H1 (cell line): ENCODE measurements at regions not wholly inside any gene's neighbourhood (a gene's known extent, or its start where the extent isn't known, plus 50 kb on each side); places are given as distances from the start of the nearest gene placed in this dataset.

ENCODE experiments used
- HDAC6 ChIP-seq: IDR thresholded peaks from one replicate; pipeline ENCODE4 v1.7.1; 2012; ENCODE audit warnings: low read depth, mild to moderate bottlenecking, inconsistent platforms, low read length, moderate library complexity
- ZNF274 ChIP-seq: IDR thresholded peaks from 2 replicates; pipeline ENCODE4 v1.7.0; 2012; ENCODE audit warnings: low read length, borderline replicate concordance; ENCODE audit errors: extremely low read depth

DNA sequence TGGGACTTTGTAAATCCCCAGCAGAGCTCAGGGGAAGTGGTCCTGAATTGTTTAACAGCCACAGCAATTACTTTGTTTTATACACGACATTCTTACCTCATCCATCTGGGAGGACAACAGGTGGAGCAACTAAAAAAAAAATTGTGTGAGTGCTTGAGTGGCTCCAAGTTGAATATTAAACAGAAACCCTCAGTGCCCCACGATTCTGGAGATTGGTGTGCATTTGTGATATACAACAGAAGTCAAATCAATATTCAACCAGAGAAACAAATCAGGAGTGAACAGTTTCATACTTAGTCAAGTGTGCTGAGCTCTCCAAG lies 204.8 kb downstream of the HAPSTR1 start:
- TF ChIP-seq HDAC6 = no peak
- TF ChIP-seq ZNF274 = no peak
